ENCODE measurements at regions not wholly inside any gene's neighbourhood (a gene's known extent, or its start where the extent isn't known, plus 50 kb on each side); places are given as distances from the start of the nearest gene placed in this dataset.

GRCh38 chr13:109941951-109942350, 155.6 kb upstream of the IRS2 start:
- no peak for TF ChIP-seq EZH2 (IDR thresholded peaks at IDR 0.05; ENCODE audit: insufficient read depth, poor library complexity, severe bottlenecking)
- no peak for TF ChIP-seq EZH2phosphoT487 (IDR thresholded peaks at IDR 0.05; ENCODE audit: insufficient read depth, low read depth)

Measured in GM23248 (cell line).